ENCODE measurements at regions not wholly inside any gene's neighbourhood (a gene's known extent, or its start where the extent isn't known, plus 50 kb on each side); places are given as distances from the start of the nearest gene placed in this dataset.

- no peak for TF ChIP-seq CTCF (IDR thresholded peaks at IDR 0.05 in 4 of 5, conservative IDR thresholded peaks at IDR 0.05 in 1 of 5)
- TF ChIP-seq POLR2A (IDR thresholded peaks at IDR 0.05), result no peak
Measured at GRCh38 chr12:125382926-125383325, 317.7 kb downstream of the AACS start.

Measured in gastrocnemius medialis (tissue), 4 donors.